HCT116 (cell line): ENCODE measurements at regions not wholly inside any gene's neighbourhood (a gene's known extent, or its start where the extent isn't known, plus 50 kb on each side); places are given as distances from the start of the nearest gene placed in this dataset.

Experiments
- ATAC-seq: fragments of 200-7000 bp; cut with Tn5 transposase; 2 replicates; pipeline ENCODE4 v1.9.1; 2020; ENCODE audit warnings: mild to moderate bottlenecking, moderate library complexity
- BruUV-seq: library from RNA; stranded (reverse); fragments of 400-500 nt; replicated peaks from 2 replicates; lab custom pipeline; 2021; lab: Mats Ljungman, UMichigan
- CTCF ChIA-PET: fragments of 300-600 bp; sonication (Branson Sonifier 250); formaldehyde crosslinking; loops from one replicate; lab custom pipeline; 2021; ENCODE audit warnings: antibody characterized with exemption; lab: Charles Lee
- POLR2A ChIA-PET: fragments of 300-600, 350-600 bp; sonication (Branson Sonifier 250); formaldehyde crosslinking; loops from one replicate; lab custom pipeline; 2021; ENCODE audit warnings: antibody characterized with exemption; lab: Charles Lee
- RAD21 ChIA-PET, 2 experiments: fragments of 300-600 bp; sonication (Branson Sonifier 250); formaldehyde crosslinking; loops; one replicate each; lab custom pipeline; 2023; ENCODE audit warnings: low total read pairs in 2 of 2; ENCODE audit not compliant: uncharacterized antibody in 2 of 2, unreplicated experiment in 2 of 2, low non-redundant PET in 1 of 2; lab: Charles Lee
- DNase-seq: peaks from one replicate; pipeline ENCODE4 v3.0.0-alpha.2; 2010; ENCODE audit warnings: low read depth, low spot score
- H2AFZ ChIP-seq: fragments of 200-600 bp; shearing (Covaris generic), sonication (generic); 2 replicates; pipeline ENCODE4 v1.6.1; 2017; ENCODE audit warnings: low read depth, mixed run types, mixed read lengths, antibody characterized with exemption, low read length; ENCODE audit not compliant: poor library complexity, severe bottlenecking
- H3K27ac ChIP-seq: 2 replicates; pipeline ENCODE4 v1.5.1; 2012; ENCODE audit warnings: low read depth, low read length
- H3K27me3 ChIP-seq: fragments of 200-600 bp; sonication (generic); 2 replicates; pipeline ENCODE4 v1.6.1; 2016; ENCODE audit warnings: mixed run types, low read length, mixed read lengths; ENCODE audit not compliant: insufficient read depth
- H3K36me3 ChIP-seq, 2 experiments: fragments of 200-500 bp in 1 of 2; fragments of 200-600 bp in 1 of 2; sonication (Bioruptor generic) in 1 of 2; sonication (generic) in 1 of 2; 2 replicates each; pipeline versions ENCODE4 v1.5.1 to v1.6.1; 2014 to 2016; ENCODE audit warnings: low read length in 2 of 2, inconsistent platforms in 1 of 2, mixed read lengths in 1 of 2, mixed run types in 1 of 2; ENCODE audit not compliant: insufficient read depth in 2 of 2, control insufficient read depth in 1 of 2
- H3K4me1 ChIP-seq, 2 experiments: fragments of 200-600 bp in 1 of 2; sonication (generic) in 1 of 2; 2 replicates each; pipeline versions ENCODE4 v1.5.1 to v1.6.1; 2012 to 2017; ENCODE audit warnings: low read length in 2 of 2, inconsistent platforms in 1 of 2, mild to moderate bottlenecking in 1 of 2, mixed read lengths in 1 of 2, mixed run types in 1 of 2, moderate library complexity in 1 of 2; ENCODE audit not compliant: insufficient read depth in 2 of 2, control insufficient read depth in 1 of 2
- H3K4me2 ChIP-seq: fragments of 200-600 bp; sonication (generic); 2 replicates; pipeline ENCODE4 v1.6.1; 2017; ENCODE audit warnings: mixed run types, low read length, mixed read lengths
- H3K4me3 ChIP-seq, 2 experiments: fragments of 200-600 bp in 1 of 2; sonication (generic) in 1 of 2; replicated peaks in 1 of 2; 2 replicates each; pipeline ENCODE4 v1.5.1; 2011 to 2016; ENCODE audit warnings: low read length in 2 of 2, control low read depth in 1 of 2, low read depth in 1 of 2, mild to moderate bottlenecking in 1 of 2, mixed read lengths in 1 of 2, mixed run types in 1 of 2
- H3K79me2 ChIP-seq: fragments of 200-600 bp; sonication (generic); 2 replicates; pipeline ENCODE4 v1.6.1; 2017; ENCODE audit warnings: mild to moderate bottlenecking, mixed run types, low read length, moderate library complexity, mixed read lengths; ENCODE audit not compliant: insufficient read depth
- H3K9ac ChIP-seq: fragments of 200-600 bp; sonication (generic); 2 replicates; pipeline ENCODE4 v1.6.1; 2016; ENCODE audit warnings: low read length, mixed read lengths
- H3K9me2 ChIP-seq: fragments of 200-600 bp; sonication (generic), shearing (Covaris generic); 2 replicates; pipeline ENCODE4 v1.6.1; 2017; ENCODE audit warnings: mixed run types, mild to moderate bottlenecking, moderate library complexity; ENCODE audit not compliant: insufficient read depth
- H3K9me3 ChIP-seq, 2 experiments: fragments of 200-500 bp in 1 of 2; fragments of 200-600 bp in 1 of 2; sonication (Bioruptor generic) in 1 of 2; sonication (generic) in 1 of 2; 2 replicates each; pipeline ENCODE4 v1.6.1; 2014 to 2017; ENCODE audit warnings: low read length in 2 of 2, mixed read lengths in 2 of 2, inconsistent platforms in 1 of 2, low read depth in 1 of 2, mild to moderate bottlenecking in 1 of 2, mixed run types in 1 of 2, moderate library complexity in 1 of 2; ENCODE audit not compliant: control insufficient read depth in 1 of 2, insufficient read depth in 1 of 2
- H4K20me1 ChIP-seq: fragments of 200-600 bp; sonication (generic), shearing (Covaris generic); 2 replicates; pipeline ENCODE4 v1.6.1; 2017; ENCODE audit warnings: mixed run types, mild to moderate bottlenecking, moderate library complexity; ENCODE audit not compliant: insufficient read depth
- ATF3 ChIP-seq: IDR thresholded peaks from 2 replicates; pipeline ENCODE4 v1.6.1; 2012
- CEBPB ChIP-seq: IDR thresholded peaks from 2 replicates; pipeline ENCODE4 v1.6.1; 2012; ENCODE audit warnings: low read depth
- EGR1 ChIP-seq: IDR thresholded peaks from 2 replicates; pipeline ENCODE4 v1.6.1; 2012; ENCODE audit warnings: low read depth
- ELF1 ChIP-seq: IDR thresholded peaks from 2 replicates; pipeline ENCODE4 v1.6.1; 2012; ENCODE audit warnings: low read depth, borderline replicate concordance
- EZH2 ChIP-seq: fragments of 200-600 bp; sonication (generic); IDR thresholded peaks from 2 replicates; pipeline ENCODE4 v1.6.1; 2017; ENCODE audit warnings: antibody characterized with exemption, mixed run types
- EZH2phosphoT487 ChIP-seq: fragments of 200-600 bp; IDR thresholded peaks from 2 replicates; pipeline ENCODE4 v1.6.1; 2018; ENCODE audit warnings: antibody characterized with exemption, borderline replicate concordance
- FOSL1 ChIP-seq: IDR thresholded peaks from 2 replicates; pipeline ENCODE4 v1.6.1; 2012; ENCODE audit warnings: low read depth
- JUND ChIP-seq: IDR thresholded peaks from 2 replicates; pipeline ENCODE4 v1.6.1; 2012
- MAX ChIP-seq: IDR thresholded peaks from 2 replicates; pipeline ENCODE4 v1.6.1; 2012
- POLR2A ChIP-seq: IDR thresholded peaks from 2 replicates; pipeline ENCODE4 v1.7.0; 2011; ENCODE audit warnings: borderline replicate concordance; ENCODE audit not compliant: insufficient read depth, insufficient read length; ENCODE audit errors: extremely low read depth
- POLR2AphosphoS5 ChIP-seq: IDR thresholded peaks from 2 replicates; pipeline ENCODE4 v1.6.1; 2011; ENCODE audit warnings: mild to moderate bottlenecking, low read depth, low read length, moderate library complexity
- RAD21 ChIP-seq: IDR thresholded peaks from 2 replicates; pipeline ENCODE4 v1.6.1; 2012; ENCODE audit warnings: low read depth, mild to moderate bottlenecking
- SIN3A ChIP-seq: IDR thresholded peaks from 2 replicates; pipeline ENCODE4 v1.6.1; 2012; ENCODE audit warnings: low read depth
- SP1 ChIP-seq: IDR thresholded peaks from 2 replicates; pipeline ENCODE4 v1.6.1; 2012; ENCODE audit warnings: low read depth
- SRF ChIP-seq: IDR thresholded peaks from 2 replicates; pipeline ENCODE4 v1.6.1; 2012; ENCODE audit warnings: low read depth
- TCF7L2 ChIP-seq: IDR thresholded peaks from 2 replicates; pipeline ENCODE4 v1.7.0; 2011; ENCODE audit warnings: borderline replicate concordance, inconsistent platforms; ENCODE audit not compliant: insufficient read depth, insufficient read length; ENCODE audit errors: extremely low read depth
- YY1 ChIP-seq: IDR thresholded peaks from 2 replicates; pipeline ENCODE4 v1.6.1; 2011; ENCODE audit warnings: low read length, low read depth, moderate library complexity, mild to moderate bottlenecking; ENCODE audit not compliant: insufficient replicate concordance; ENCODE audit errors: extremely low read depth
- ZBTB33 ChIP-seq: IDR thresholded peaks from 2 replicates; pipeline ENCODE4 v1.6.1; 2011; ENCODE audit warnings: mild to moderate bottlenecking, low read length, moderate library complexity; ENCODE audit not compliant: insufficient replicate concordance; ENCODE audit errors: extremely low read depth
- ZFX ChIP-seq: fragments of 450-650 bp; IDR thresholded peaks from 2 replicates; pipeline ENCODE4 v1.6.1; 2017
- ZNF274 ChIP-seq: fragments of 200-500 bp; sonication (Bioruptor generic); IDR thresholded peaks from 2 replicates; pipeline ENCODE4 v1.6.1; 2014; ENCODE audit warnings: mild to moderate bottlenecking, low read depth, low read length, inconsistent platforms
- intact Hi-C: fragments of 100-400 bp; cut with micrococcal nuclease; formaldehyde crosslinking; loops from 2 replicates; pipeline ENCODE4 v1.10.0; 2022

- no TSS peak for BruUV-seq
- H3K9me3 ChIP-seq: no peaks in the 10 kb centered on the region
- H3K9me2 ChIP-seq: no peaks in the 10 kb centered on the region
- H3K27ac ChIP-seq: no peak overlapping the region
- no peak overlapping the region for H2AFZ ChIP-seq
- CTCF ChIA-PET: no interaction called here
- TF ChIP-seq POLR2A (no peak), ELF1 (no peak), EGR1 (no peak), YY1 (no peak), ZFX (no peak), SRF (no peak), ZNF274 (no peak), CEBPB (no peak), POLR2AphosphoS5 (no peak), RAD21 (no peak), FOSL1 (no peak), SIN3A (no peak), MAX (no peak), TCF7L2 (no peak), ZBTB33 (no peak), EZH2phosphoT487 (no peak), EZH2 (no peak), SP1 (no peak), ATF3 (no peak), JUND (no peak)
- no peak for ATAC-seq
- H3K9ac ChIP-seq: no peak overlapping the region
- no peaks in the 10 kb centered on the region for H3K36me3 ChIP-seq
- H3K4me3 ChIP-seq: no peak overlapping the region
- POLR2A ChIA-PET: no interaction called here
- DNase-seq: no peak
- intact Hi-C loops: no loop called here
- no peak overlapping the region for H3K4me2 ChIP-seq
- no peaks in the 10 kb centered on the region for H3K27me3 ChIP-seq
- RAD21 ChIA-PET: no interaction called here
- peaks cover 55% of the 10 kb centered on the region for H3K79me2 ChIP-seq
- H4K20me1 ChIP-seq: no peaks in the 10 kb centered on the region
- no peaks in the 10 kb centered on the region for H3K4me1 ChIP-seq
These were observed 430.9 kb downstream of the PCNX1 start for GRCh38 chr14:71338153-71338552.
